Fibroblast of villous mesenchyme (primary cell): ENCODE measurements at regions not wholly inside any gene's neighbourhood (a gene's known extent, or its start where the extent isn't known, plus 50 kb on each side); places are given as distances from the start of the nearest gene placed in this dataset.

Experiments used
- DNase-seq: peaks from one replicate; pipeline ENCODE4 v3.0.0-alpha.2; 2010; ENCODE audit warnings: low read depth
- H3K4me3 ChIP-seq: 2 replicates; pipeline ENCODE4 v1.5.1; 2011; ENCODE audit warnings: low read depth, mild to moderate bottlenecking, low read length
- CTCF ChIP-seq: IDR thresholded peaks from 2 replicates; pipeline ENCODE4 v1.5.1; 2012; ENCODE audit warnings: low read depth, mild to moderate bottlenecking, low read length; ENCODE audit not compliant: insufficient read depth

GRCh38 chr18:30929718-30930117, 112.8 kb downstream of the DSC3 start:
- no peak for TF ChIP-seq CTCF
- DNase-seq, result no peak
- H3K4me3 ChIP-seq, result no peak overlapping the region

GRCh38 chr18:30929065-30929464, 113.5 kb downstream of the DSC3 start:
- no peak for DNase-seq
- no peak for TF ChIP-seq CTCF
- no peak overlapping the region for H3K4me3 ChIP-seq

DNA sequence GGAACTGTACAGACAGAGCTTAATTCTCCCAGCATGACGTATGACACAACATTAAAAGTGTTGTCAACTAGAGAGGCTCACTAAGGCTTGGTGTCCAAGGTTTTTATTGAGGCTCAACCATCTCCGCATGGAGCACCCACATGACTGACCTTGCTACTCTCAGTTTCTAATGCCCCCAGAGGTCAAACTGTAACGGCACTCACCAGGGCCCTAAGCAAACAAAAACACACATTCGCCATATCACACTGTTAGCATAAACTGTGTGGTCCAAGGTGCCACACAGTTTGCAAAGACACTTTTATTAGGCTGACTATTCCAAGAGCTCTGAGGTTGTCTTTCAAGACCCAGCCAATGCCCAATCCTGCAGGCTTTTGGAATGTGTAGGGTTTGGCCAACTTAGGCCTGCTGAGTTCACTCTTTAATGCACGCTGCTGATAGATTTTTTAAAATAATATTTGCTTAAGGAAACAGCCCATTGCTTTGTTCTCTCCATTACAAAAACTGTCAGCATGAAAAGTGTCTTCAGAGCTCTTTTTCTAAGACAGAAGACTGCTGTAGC, 114.9 kb downstream of the DSC3 start:
- no peak for DNase-seq
- no peak for TF ChIP-seq CTCF
- H3K4me3 ChIP-seq, result no peak overlapping the region

DNA sequence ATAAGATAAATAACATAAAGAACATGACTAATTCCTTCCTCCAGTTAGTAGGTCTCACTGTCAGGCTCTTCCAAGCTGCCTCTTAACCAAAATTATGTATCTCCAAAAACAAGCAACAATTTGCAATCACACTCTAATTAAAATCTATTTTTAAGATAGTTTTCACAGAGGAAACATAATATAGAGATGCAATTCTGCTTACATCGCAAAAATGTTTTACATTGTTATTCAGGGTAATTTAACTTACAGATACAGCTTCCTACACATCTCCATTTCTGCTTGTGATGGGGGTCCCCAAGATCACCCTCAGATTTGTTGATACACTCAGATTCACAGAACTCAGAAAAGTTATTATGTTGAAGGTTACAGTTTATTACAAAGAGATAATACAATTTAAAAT, 115.5 kb downstream of the DSC3 start:
- TF ChIP-seq CTCF, result no peak
- no peak for DNase-seq
- H3K4me3 ChIP-seq, result no peak overlapping the region

GRCh38 chr18:30925795-30926194, 116.7 kb downstream of the DSC3 start:
- no peak overlapping the region for H3K4me3 ChIP-seq
- no peak for DNase-seq
- no peak for TF ChIP-seq CTCF

GRCh38 chr18:30920757-30921156, 121.8 kb downstream of the DSC3 start:
- no peak for TF ChIP-seq CTCF
- no peak overlapping the region for H3K4me3 ChIP-seq
- DNase-seq, result no peak

- TF ChIP-seq CTCF, result no peak
Measured at GRCh38 chr18:30920351-30920750, 122.2 kb downstream of the DSC3 start.

More at GRCh38 chr18:30920351-30920750, 122.2 kb downstream of the DSC3 start:
- no peak for DNase-seq
- H3K4me3 ChIP-seq, result no peak overlapping the region
